RWPE1 (cell line): ENCODE measurements at regions not wholly inside any gene's neighbourhood (a gene's known extent, or its start where the extent isn't known, plus 50 kb on each side); places are given as distances from the start of the nearest gene placed in this dataset.
A peak's percentile ranks its signal among the peaks of the same experiment; 100 is the strongest.
"Not testable (repeated sequence)": the region's sequence is repeated elsewhere in the genome, so short reads cannot be mapped to it uniquely, and the experiment has no call there.

Source experiments
- CTCF ChIA-PET: fragments of 350-600 bp; sonication (Branson Sonifier 250); formaldehyde crosslinking; extraction: SDS; loops from one replicate; lab custom pipeline; 2021; lab: Yijun Ruan, JAX
- POLR2A ChIA-PET: fragments of 400-600 bp; formaldehyde crosslinking; extraction: SDS; loops from one replicate; lab custom pipeline; 2020; ENCODE audit warnings: antibody characterized with exemption; ENCODE audit not compliant: low non-redundant PET; lab: Yijun Ruan, JAX
- DNase-seq: peaks from one replicate; pipeline ENCODE4 v3.0.0; 2012; ENCODE audit warnings: low spot score
- H3K27ac ChIP-seq: fragments of 450-650 bp; 2 replicates; pipeline ENCODE4 v1.5.1; 2017
- TF ChIP-seq, protein P1 (sequence below): fragments of 450-650 bp; conservative IDR thresholded peaks from 2 replicates; pipeline ENCODE4 v1.5.1; 2017; ENCODE audit warnings: low read depth, mild to moderate bottlenecking

DNA sequence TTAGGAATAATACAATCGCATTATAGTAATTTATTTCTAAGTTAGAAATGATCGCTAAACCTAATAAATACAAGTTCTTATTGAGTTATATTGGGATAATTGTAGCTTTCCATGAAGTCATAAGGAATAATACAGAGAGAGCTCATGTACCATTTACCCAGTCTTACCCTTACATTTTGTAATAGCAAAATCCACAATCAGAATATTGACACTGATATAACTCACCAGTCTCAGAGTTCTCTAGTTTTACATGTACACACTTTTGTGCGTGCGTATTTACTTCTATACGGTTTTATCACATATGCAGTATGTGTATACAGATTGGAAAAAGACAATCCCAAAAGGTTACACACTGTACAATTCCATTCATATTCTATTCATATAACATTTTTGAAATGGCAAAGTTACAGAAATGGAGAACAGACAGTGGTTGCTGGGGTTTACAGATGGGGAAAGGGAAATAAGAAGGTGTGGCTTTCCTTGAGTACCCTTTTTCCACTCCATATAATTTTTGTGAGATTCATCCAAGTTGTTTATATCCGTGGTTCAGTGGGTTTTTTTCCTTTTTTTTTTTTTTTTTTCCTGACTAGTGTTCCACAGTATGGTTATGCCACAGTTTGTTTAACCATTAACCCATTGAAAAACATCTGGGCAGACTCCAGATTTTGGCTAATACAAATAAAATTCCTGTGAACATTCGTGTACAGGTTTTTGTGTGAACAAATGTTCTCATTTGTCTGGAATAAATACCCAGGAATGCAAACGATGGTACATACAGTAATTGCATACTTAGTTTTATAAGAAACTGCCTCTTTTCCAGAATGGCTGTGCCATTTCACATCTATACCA, 117.2 kb downstream of the HNMT start:
- H3K27ac ChIP-seq: no peak overlapping the region
- DNase-seq: no peak
- ChIA-PET POLR2A (no interaction called here), CTCF (no interaction called here)
- TF ChIP-seq, protein P1, sequence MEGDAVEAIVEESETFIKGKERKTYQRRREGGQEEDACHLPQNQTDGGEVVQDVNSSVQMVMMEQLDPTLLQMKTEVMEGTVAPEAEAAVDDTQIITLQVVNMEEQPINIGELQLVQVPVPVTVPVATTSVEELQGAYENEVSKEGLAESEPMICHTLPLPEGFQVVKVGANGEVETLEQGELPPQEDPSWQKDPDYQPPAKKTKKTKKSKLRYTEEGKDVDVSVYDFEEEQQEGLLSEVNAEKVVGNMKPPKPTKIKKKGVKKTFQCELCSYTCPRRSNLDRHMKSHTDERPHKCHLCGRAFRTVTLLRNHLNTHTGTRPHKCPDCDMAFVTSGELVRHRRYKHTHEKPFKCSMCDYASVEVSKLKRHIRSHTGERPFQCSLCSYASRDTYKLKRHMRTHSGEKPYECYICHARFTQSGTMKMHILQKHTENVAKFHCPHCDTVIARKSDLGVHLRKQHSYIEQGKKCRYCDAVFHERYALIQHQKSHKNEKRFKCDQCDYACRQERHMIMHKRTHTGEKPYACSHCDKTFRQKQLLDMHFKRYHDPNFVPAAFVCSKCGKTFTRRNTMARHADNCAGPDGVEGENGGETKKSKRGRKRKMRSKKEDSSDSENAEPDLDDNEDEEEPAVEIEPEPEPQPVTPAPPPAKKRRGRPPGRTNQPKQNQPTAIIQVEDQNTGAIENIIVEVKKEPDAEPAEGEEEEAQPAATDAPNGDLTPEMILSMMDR: no peak

DNA sequence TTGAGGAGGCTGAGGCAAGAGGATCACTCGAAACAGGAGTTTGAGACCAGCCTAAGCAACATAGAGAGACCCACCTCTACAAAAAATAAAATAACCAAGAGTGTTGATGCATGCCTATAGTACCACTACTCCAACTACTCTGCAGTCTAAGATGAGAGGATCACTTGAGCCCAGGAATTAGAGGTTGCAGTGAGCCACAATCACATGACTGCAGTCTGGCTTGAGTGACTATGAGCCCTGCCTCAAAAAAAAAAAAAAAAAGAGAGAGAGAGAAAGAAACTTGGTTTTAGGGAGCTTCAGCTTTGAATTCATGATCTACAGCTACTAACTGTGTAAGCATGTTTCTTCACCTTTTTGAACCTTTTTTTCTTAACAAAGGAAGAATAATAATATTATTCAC, 119.9 kb downstream of the HNMT start:
- DNase-seq: no peak
- TF ChIP-seq, protein P1: no peak
- POLR2A ChIA-PET: no interaction called here
- no peak overlapping the region for H3K27ac ChIP-seq
- CTCF ChIA-PET: no interaction called here

DNA sequence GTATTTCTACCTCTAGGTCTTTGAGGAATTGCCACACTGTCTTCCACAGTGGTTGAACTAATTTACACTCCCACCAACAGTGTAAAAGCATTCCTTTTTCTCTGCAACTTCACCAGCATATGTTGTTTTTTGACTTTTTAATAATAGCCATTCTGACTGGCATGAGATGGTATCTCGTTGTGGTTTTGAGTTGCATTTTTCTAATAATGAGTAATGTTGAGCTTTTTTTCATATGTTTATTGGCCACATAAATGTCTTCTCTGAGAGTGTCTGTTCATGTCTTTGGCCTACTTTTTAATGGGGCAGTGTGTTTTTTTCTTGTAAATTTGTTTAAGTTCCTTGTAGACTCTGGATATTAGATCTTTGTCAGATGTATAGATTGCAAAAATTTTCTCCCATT, 121.2 kb downstream of the HNMT start:
- H3K27ac ChIP-seq, CTCF ChIA-PET, DNase-seq, POLR2A ChIA-PET: not testable (repeated sequence)

DNA sequence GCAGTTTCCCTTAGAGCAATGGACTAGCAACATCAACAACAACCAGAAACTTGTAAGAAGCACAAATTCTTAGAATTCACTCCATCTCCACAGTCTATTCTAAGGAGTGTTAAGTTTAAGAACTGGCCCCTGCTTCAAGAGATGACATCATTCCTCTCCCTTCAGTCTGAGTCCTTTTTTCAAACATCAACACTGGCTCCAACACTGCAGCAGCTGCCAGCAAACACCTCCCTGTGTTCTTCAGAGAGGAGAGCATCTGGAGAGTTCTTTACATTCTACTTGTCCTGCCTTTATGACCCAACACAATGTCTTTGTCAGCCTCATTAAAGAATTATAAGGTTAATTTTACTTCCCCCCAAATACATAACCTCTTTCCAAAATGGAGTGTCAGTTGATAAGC, 122.3 kb downstream of the HNMT start:
- CTCF ChIA-PET: no interaction called here
- POLR2A ChIA-PET: no interaction called here
- no peak for DNase-seq
- H3K27ac ChIP-seq: no peak overlapping the region
- TF ChIP-seq, protein P1: no peak

DNA sequence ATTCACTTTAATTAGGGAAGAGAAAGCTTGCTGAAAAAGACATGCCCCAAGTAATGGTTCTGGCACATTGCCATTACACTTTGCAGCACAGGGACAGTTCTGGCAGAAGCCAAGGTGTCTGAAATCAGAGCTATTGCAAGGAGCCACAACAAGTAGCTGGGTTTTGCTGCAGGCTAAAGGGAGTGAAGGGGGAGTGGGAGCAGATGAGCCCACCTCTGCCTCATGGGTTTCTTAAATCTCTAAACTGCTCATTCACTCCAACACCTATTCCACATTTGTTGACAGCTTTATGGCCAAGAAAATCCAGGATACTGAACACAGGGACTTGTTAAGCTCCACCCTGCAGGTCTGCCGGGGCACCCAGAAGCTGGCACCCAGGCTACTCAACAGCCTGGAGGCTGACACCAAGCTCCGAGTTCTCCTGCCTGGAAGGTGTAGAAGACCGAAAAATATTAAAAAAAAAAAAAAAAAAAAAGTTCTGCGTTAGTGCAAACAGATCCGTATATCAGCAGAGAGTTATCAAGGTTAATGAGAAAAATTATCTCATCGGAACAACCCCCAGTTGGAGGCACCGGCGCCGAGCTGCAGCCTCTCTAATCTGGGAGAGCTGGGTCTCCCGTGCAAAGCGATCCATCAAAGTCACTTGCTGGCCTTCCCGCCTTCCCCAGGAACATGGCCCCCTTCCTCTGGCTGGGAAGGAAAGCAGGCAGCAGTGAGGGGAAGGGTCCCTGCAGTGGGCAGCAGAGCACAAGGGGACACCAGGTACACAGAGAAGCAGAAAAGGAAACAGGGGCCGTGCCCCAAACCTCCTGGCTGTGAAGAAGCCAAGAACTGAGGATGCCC, 123.7 kb downstream of the HNMT start:
- ChIA-PET POLR2A (no interaction called here), CTCF (interaction anchor here (0.6 kb wide), 1 partner anchor 170 kb away, joined by 3 read pairs; no protein-coding TSS in a partner anchor)
- TF ChIP-seq, protein P1: no peak
- no peak overlapping the region for H3K27ac ChIP-seq
- no peak for DNase-seq

DNA sequence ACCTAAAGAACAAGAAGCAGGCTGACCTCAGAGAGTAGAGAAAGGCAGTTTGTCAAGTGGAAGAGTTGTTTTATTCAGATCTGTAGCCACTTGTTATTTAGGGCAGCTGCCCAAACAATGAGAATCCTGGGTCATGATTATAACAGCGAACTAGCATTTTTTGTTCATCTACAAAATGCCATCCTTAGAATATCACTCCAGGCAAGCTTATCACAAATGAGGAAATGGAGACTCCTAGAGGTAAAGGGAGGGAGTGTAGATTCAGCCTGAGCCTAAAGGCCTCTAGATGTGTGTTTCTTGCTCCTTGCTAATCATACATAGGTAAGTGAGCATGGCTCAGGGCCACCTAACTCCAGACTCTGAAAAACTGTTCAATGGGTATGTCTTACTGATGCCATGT, 126.1 kb downstream of the HNMT start:
- TF ChIP-seq, protein P1: no peak; the same call in 1 of the 2 replicates
- POLR2A ChIA-PET: no interaction called here
- DNase-seq: peak; percentile 37
- CTCF ChIA-PET: interaction anchor here (0.6 to 1.4 kb wide), 5 partner anchors 31 to 173 kb away, joined by 3 to 5 read pairs (median 4); no protein-coding TSS in a partner anchor
- H3K27ac ChIP-seq: no peak overlapping the region
